ENCODE measurements at regions not wholly inside any gene's neighbourhood (a gene's known extent, or its start where the extent isn't known, plus 50 kb on each side); places are given as distances from the start of the nearest gene placed in this dataset.

- no peak for DNase-seq (ENCODE audit: low read depth in 2 of 2)
These were observed 283.9 kb downstream of the SMOC2 start for GRCh38 chr6:168724669-168725570.

- no peak for DNase-seq (ENCODE audit: low read depth in 2 of 2)
These were observed 283.0 kb downstream of the SMOC2 start for GRCh38 chr6:168724033-168724432.

- no peak for DNase-seq (ENCODE audit: low read depth in 2 of 2)
These were observed 281.4 kb downstream of the SMOC2 start for GRCh38 chr6:168722397-168722796.

- DNase-seq (ENCODE audit: low read depth in 2 of 2): no peak
These were observed 280.6 kb downstream of the SMOC2 start for GRCh38 chr6:168721571-168721970.

GRCh38 chr6:168719901-168720300, 278.9 kb downstream of the SMOC2 start:
- DNase-seq (ENCODE audit: low read depth in 2 of 2): no peak

- no peak for DNase-seq (ENCODE audit: low read depth in 2 of 2)
These were observed 278.0 kb downstream of the SMOC2 start for GRCh38 chr6:168718821-168719475.

All from stimulated activated CD8-positive, alpha-beta memory T cell treated with anti-CD3 and anti-CD28 coated beads, Interleukin-7, amount 100 ng/mL, for 4 hours (primary cell).